SK-N-SH treated with all-trans-retinoic acid at 6 μM for 48 hours (cell line): ENCODE measurements at regions not wholly inside any gene's neighbourhood (a gene's known extent, or its start where the extent isn't known, plus 50 kb on each side); places are given as distances from the start of the nearest gene placed in this dataset.

ENCODE experiments used
- ATAC-seq: fragments of 200-7000 bp; cut with Tn5 transposase; 3 replicates; pipeline ENCODE4 v1.9.1; 2020; ENCODE audit warnings: mild to moderate bottlenecking, moderate library complexity
- ARNTL ChIP-seq: fragments of 450-650 bp; formaldehyde crosslinking; IDR thresholded peaks from 2 replicates; pipeline ENCODE4 v1.5.0; 2020; ENCODE audit warnings: low read depth, mild to moderate bottlenecking, moderate library complexity, borderline replicate concordance
- BACH2 ChIP-seq: fragments of 250-450 bp; sonication (Bioruptor Pico); IDR thresholded peaks from 2 replicates; pipeline ENCODE4 v1.9.0; 2021; ENCODE audit warnings: mild to moderate bottlenecking, borderline replicate concordance
- CREB5 ChIP-seq: fragments of 250-450 bp; sonication (Bioruptor Pico); IDR thresholded peaks from 2 replicates; pipeline ENCODE4 v1.5.1; 2020; ENCODE audit warnings: low read depth, mild to moderate bottlenecking, moderate library complexity
- CSDC2 ChIP-seq: fragments of 250-450 bp; sonication (Bioruptor Pico); IDR thresholded peaks from 2 replicates; pipeline ENCODE4 v1.5.0; 2020; ENCODE audit warnings: mild to moderate bottlenecking, moderate library complexity
- ESRRG ChIP-seq: fragments of 250-450 bp; sonication (Bioruptor Pico); IDR thresholded peaks from 2 replicates; pipeline ENCODE4 v1.6.1; 2021; ENCODE audit warnings: mild to moderate bottlenecking
- GLIS3 ChIP-seq: fragments of 250-450 bp; sonication (Bioruptor Pico); IDR thresholded peaks from 2 replicates; pipeline ENCODE4 v1.5.0; 2020; ENCODE audit warnings: mild to moderate bottlenecking, moderate library complexity
- ISL1 ChIP-seq: fragments of 250-450 bp; sonication (Bioruptor Pico); IDR thresholded peaks from 2 replicates; pipeline ENCODE4 v2.1.2; 2022; ENCODE audit warnings: mild to moderate bottlenecking, moderate library complexity
- OSR1 ChIP-seq: fragments of 250-450 bp; sonication (Bioruptor Pico); IDR thresholded peaks from 2 replicates; pipeline ENCODE4 v1.8.0; 2022; ENCODE audit warnings: moderate library complexity, mild to moderate bottlenecking, inconsistent platforms
- PATZ1 ChIP-seq: fragments of 250-450 bp; sonication (Bioruptor Pico); IDR thresholded peaks from 2 replicates; pipeline ENCODE4 v1.8.0; 2020; ENCODE audit warnings: mild to moderate bottlenecking, moderate library complexity, borderline replicate concordance
- POU6F1 ChIP-seq: fragments of 250-450 bp; sonication (Bioruptor Pico); IDR thresholded peaks from 2 replicates; pipeline ENCODE4 v1.8.0; 2021; ENCODE audit warnings: low read depth, mild to moderate bottlenecking, moderate library complexity, borderline replicate concordance
- PPARA ChIP-seq: fragments of 250-450 bp; sonication (Bioruptor Pico); IDR thresholded peaks from 2 replicates; pipeline ENCODE4 v1.5.0; 2020; ENCODE audit warnings: mild to moderate bottlenecking, borderline replicate concordance
- RARB ChIP-seq: fragments of 250-450 bp; sonication (Bioruptor Pico); IDR thresholded peaks from 2 replicates; pipeline ENCODE4 v1.8.0; 2021; ENCODE audit warnings: mild to moderate bottlenecking, moderate library complexity
- SNAI2 ChIP-seq: fragments of 250-450 bp; sonication (Bioruptor Pico); IDR thresholded peaks from 2 replicates; pipeline ENCODE4 v1.5.0; 2020; ENCODE audit warnings: mild to moderate bottlenecking, moderate library complexity
- TCF4 ChIP-seq: fragments of 250-450 bp; sonication (Bioruptor Pico); IDR thresholded peaks from 2 replicates; pipeline ENCODE4 v1.8.0; 2021; ENCODE audit warnings: mild to moderate bottlenecking, moderate library complexity, borderline replicate concordance
- TOX ChIP-seq: fragments of 250-450 bp; sonication (Bioruptor Pico); IDR thresholded peaks from 2 replicates; pipeline ENCODE4 v1.8.0; 2021; ENCODE audit warnings: mild to moderate bottlenecking, moderate library complexity, borderline replicate concordance
- TSHZ2 ChIP-seq: fragments of 250-450 bp; sonication (Bioruptor Pico); IDR thresholded peaks from 2 replicates; pipeline ENCODE4 v1.5.0; 2020; ENCODE audit warnings: mild to moderate bottlenecking, moderate library complexity
- ZC3H10 ChIP-seq: fragments of 250-450 bp; sonication (Bioruptor Pico); IDR thresholded peaks from 2 replicates; pipeline ENCODE4 v1.5.1; 2021; ENCODE audit warnings: mild to moderate bottlenecking, moderate library complexity
- ZFP3 ChIP-seq: fragments of 250-450 bp; sonication (Bioruptor Pico); IDR thresholded peaks from 2 replicates; pipeline ENCODE4 v1.5.0; 2020; ENCODE audit warnings: mild to moderate bottlenecking, moderate library complexity
- ZFP30 ChIP-seq: fragments of 450-650 bp; formaldehyde crosslinking; IDR thresholded peaks from 2 replicates; pipeline ENCODE4 v1.5.0; 2022; ENCODE audit warnings: mild to moderate bottlenecking, moderate library complexity
- ZNF565 ChIP-seq: fragments of 450-650 bp; formaldehyde crosslinking; conservative IDR thresholded peaks from 2 replicates; pipeline ENCODE4 v1.5.0; 2020; ENCODE audit warnings: low read depth, mild to moderate bottlenecking, moderate library complexity
- ZNF70 ChIP-seq: fragments of 450-650 bp; formaldehyde crosslinking; IDR thresholded peaks from 2 replicates; pipeline ENCODE4 v1.5.0; 2020; ENCODE audit warnings: mild to moderate bottlenecking, moderate library complexity
- ZNF8 ChIP-seq: fragments of 450-650 bp; formaldehyde crosslinking; IDR thresholded peaks from 2 replicates; pipeline ENCODE4 v1.5.0; 2020; ENCODE audit warnings: mild to moderate bottlenecking, moderate library complexity

GRCh38 chr21:25501996-25502665 is 105.2 kb downstream of the MRPL39 start:
- TF ChIP-seq SNAI2 (CRISPR knock-in tag) (no peak), PPARA (no peak), ZC3H10 (CRISPR knock-in tag) (no peak), OSR1 (no peak), ARNTL (CRISPR knock-in tag) (no peak), ZNF565 (CRISPR knock-in tag) (no peak), CSDC2 (no peak), BACH2 (CRISPR knock-in tag) (no peak), ZFP3 (CRISPR knock-in tag) (no peak), ZNF70 (no peak), POU6F1 (CRISPR knock-in tag) (no peak), ESRRG (CRISPR knock-in tag) (no peak), RARB (CRISPR knock-in tag) (no peak), ZFP30 (no peak), GLIS3 (no peak), ZNF8 (CRISPR knock-in tag) (no peak), TSHZ2 (no peak), ISL1 (no peak)
- no peak for ATAC-seq

- no peak for ATAC-seq
- no peak for TF ChIP-seq CREB5 (CRISPR knock-in tag)
- no peak for TF ChIP-seq ZNF8 (CRISPR knock-in tag)
- no peak for TF ChIP-seq ISL1
- TF ChIP-seq SNAI2 (CRISPR knock-in tag): no peak
- TF ChIP-seq TOX (CRISPR knock-in tag): no peak
- TF ChIP-seq POU6F1 (CRISPR knock-in tag): no peak
- TF ChIP-seq GLIS3: no peak
- no peak for TF ChIP-seq ZNF70
- no peak for TF ChIP-seq OSR1
- TF ChIP-seq TCF4 (CRISPR knock-in tag): no peak
- TF ChIP-seq TSHZ2: no peak
- TF ChIP-seq RARB (CRISPR knock-in tag): no peak
- no peak for TF ChIP-seq ZFP3 (CRISPR knock-in tag)
- no peak for TF ChIP-seq BACH2 (CRISPR knock-in tag)
- TF ChIP-seq CSDC2: no peak
- TF ChIP-seq ESRRG (CRISPR knock-in tag): no peak
- no peak for TF ChIP-seq PATZ1 (CRISPR knock-in tag)
- no peak for TF ChIP-seq ARNTL (CRISPR knock-in tag)
Observed at GRCh38 chr21:25501462-25501861, 105.8 kb downstream of the MRPL39 start.
